ENCODE measurements at regions not wholly inside any gene's neighbourhood (a gene's known extent, or its start where the extent isn't known, plus 50 kb on each side); places are given as distances from the start of the nearest gene placed in this dataset. TPM values are rescaled to one million over a fixed set of nuclear protein-coding genes. Genes with fewer than 3 reads are reported as not detected.

DNA sequence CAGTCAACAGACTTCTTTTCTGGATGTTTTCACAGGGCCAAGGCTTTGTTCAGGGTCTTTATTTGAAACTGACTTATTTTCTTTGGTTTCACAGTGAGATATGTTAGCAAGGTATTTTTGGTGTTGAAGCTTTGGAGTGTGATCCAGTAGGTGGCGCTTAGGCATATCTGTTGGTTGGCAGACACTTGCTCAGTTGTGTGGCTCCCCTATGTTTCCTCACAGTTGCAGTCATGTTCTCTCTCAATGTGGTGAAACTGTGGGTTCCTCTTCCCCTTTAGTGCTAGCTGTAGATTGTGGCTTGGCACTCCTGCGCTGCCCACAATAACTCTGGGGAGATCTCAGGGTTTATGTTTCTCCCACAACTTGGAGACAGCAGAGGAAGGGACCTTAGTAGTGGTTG is 460.8 kb downstream of the SLITRK2 start:
- Histone ChIP-seq H3K4me2 (ENCODE audit: low read depth, low read length) (no peak overlapping the region), H3K4me3 (replicated peaks in 1 of 3; ENCODE audit: insufficient read depth in 1 of 3, low read depth in 2 of 3, low read length in 3 of 3) (no peak overlapping the region), H3K27ac (ENCODE audit: extremely low read length, insufficient read depth, low read length) (no peak overlapping the region), H3K79me2 (ENCODE audit: insufficient read depth, low read length) (no peaks in the 10 kb centered on the region), H3K9me3 (ENCODE audit: low read length) (peaks cover 60% of the 10 kb centered on the region), H3K36me3 (replicated peaks in 1 of 2; ENCODE audit: control insufficient read depth in 1 of 2, insufficient read depth in 2 of 2, low read length in 2 of 2) (no peaks in the 10 kb centered on the region), H3K27me3 (ENCODE audit: control insufficient read depth in 1 of 2, insufficient read depth in 2 of 2, low read length in 2 of 2) (no peaks in the 10 kb centered on the region), H2AFZ (ENCODE audit: low read length) (no peak overlapping the region), H3K4me1 (ENCODE audit: insufficient read depth, low read length) (no peaks in the 10 kb centered on the region), H3K9ac (ENCODE audit: insufficient read depth, low read depth, low read length) (no peak overlapping the region), H4K20me1 (ENCODE audit: insufficient read depth, low read length) (no peaks in the 10 kb centered on the region)
- FAIRE-seq (no peak), ATAC-seq (no peak), DNase-seq (ENCODE audit: low spot score) (no peak)
- CTCF ChIA-PET (ENCODE audit: low intra/inter-chr PET ratio, low total read pairs): no interaction called here
- intact Hi-C loops (cut with micrococcal nuclease; ENCODE audit: unreplicated experiment) (no loop called here), in situ Hi-C loops (cut with HindIII; ENCODE audit: extremely low pct_ligation_motif_present, low pct_unique_long_range_greater_than_20kb) (no loop called here)
- no peak for TF ChIP-seq ZNF274 (CRISPR knock-in tag; IDR thresholded peaks at IDR 0.05)
- no peak for TF ChIP-seq ZNF839 (CRISPR knock-in tag; IDR thresholded peaks at IDR 0.05; ENCODE audit: borderline replicate concordance)
- TF ChIP-seq, protein P1, sequence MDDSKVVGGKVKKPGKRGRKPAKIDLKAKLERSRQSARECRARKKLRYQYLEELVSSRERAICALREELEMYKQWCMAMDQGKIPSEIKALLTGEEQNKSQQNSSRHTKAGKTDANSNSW (CRISPR knock-in tag; IDR thresholded peaks at IDR 0.05; ENCODE audit: borderline replicate concordance): no peak
- TF ChIP-seq TFDP2 (CRISPR knock-in tag; IDR thresholded peaks at IDR 0.05): no peak
- TF ChIP-seq GATA4 (IDR thresholded peaks at IDR 0.05; ENCODE audit: borderline replicate concordance, low read depth): no peak
- no peak for TF ChIP-seq CENPT (CRISPR knock-in tag; IDR thresholded peaks at IDR 0.05; ENCODE audit: low read depth)
- no peak for TF ChIP-seq TCF12 (IDR thresholded peaks at IDR 0.05)
- no peak for TF ChIP-seq TCF12 (CRISPR knock-in tag; IDR thresholded peaks at IDR 0.05)
- no TSS peak for BruUV-seq (replicated peaks)
- POLR2A ChIA-PET: no interaction called here
- 0% methylated on average over 1 of the region's 2 CpGs for WGBS (ENCODE audit: low lambda C conversion rate)

MicroRNA genes in the stretch of these regions (microRNA counts, 767-probe panel; counts per million panel counts)
- not detected for microRNA hsa-miR-888-5p
- not detected for microRNA hsa-miR-890
- not detected for microRNA hsa-miR-891a
- not detected for microRNA hsa-miR-891b
- microRNA hsa-miR-892a: not detected
- not detected for microRNA hsa-miR-892b

Small RNAs in the stretch of these regions (microRNA-seq; reads per million reads assigned to microRNA genes)
- gene MIR888: not detected
- not detected for gene MIR890
- gene MIR891A: not detected
- gene MIR891B: not detected
- not detected for gene MIR892A
- not detected for gene MIR892B
- gene MIR892C: not detected

Small RNAs in the stretch of these regions (small RNA-seq; reads per million reads assigned to genes)
- gene MIR888 (ENCODE audit: insufficient read depth in 2 of 3, insufficient read length in 3 of 3, low read depth in 2 of 3, low replicate concordance in 1 of 3): 0 reads per million in 3 experiments
- gene MIR890 (ENCODE audit: insufficient read depth in 2 of 3, insufficient read length in 3 of 3, low read depth in 2 of 3, low replicate concordance in 1 of 3): 0 reads per million in 3 experiments
- 0 to 1.9 (median 0.33) reads per million in 3 experiments for gene MIR891A (ENCODE audit: insufficient read depth in 2 of 3, insufficient read length in 3 of 3, low read depth in 2 of 3, low replicate concordance in 1 of 3)
- gene MIR891B (ENCODE audit: insufficient read depth in 2 of 3, insufficient read length in 3 of 3, low read depth in 2 of 3, low replicate concordance in 1 of 3): 0 reads per million in 3 experiments
- 0 reads per million in 3 experiments for gene MIR892A (ENCODE audit: insufficient read depth in 2 of 3, insufficient read length in 3 of 3, low read depth in 2 of 3, low replicate concordance in 1 of 3)
- 0 to 0.10 (median 0) reads per million in 3 experiments for gene MIR892B (ENCODE audit: insufficient read depth in 2 of 3, insufficient read length in 3 of 3, low read depth in 2 of 3, low replicate concordance in 1 of 3)
- gene MIR892C (ENCODE audit: insufficient read depth in 2 of 3, insufficient read length in 3 of 3, low read depth in 2 of 3, low replicate concordance in 1 of 3): 0 reads per million in 3 experiments
